ENCODE measurements at regions not wholly inside any gene's neighbourhood (a gene's known extent, or its start where the extent isn't known, plus 50 kb on each side); places are given as distances from the start of the nearest gene placed in this dataset.
A peak's percentile ranks its signal among the peaks of the same experiment; 100 is the strongest.
"Not testable (repeated sequence)": the region's sequence is repeated elsewhere in the genome, so short reads cannot be mapped to it uniquely, and the experiment has no call there.

DNA sequence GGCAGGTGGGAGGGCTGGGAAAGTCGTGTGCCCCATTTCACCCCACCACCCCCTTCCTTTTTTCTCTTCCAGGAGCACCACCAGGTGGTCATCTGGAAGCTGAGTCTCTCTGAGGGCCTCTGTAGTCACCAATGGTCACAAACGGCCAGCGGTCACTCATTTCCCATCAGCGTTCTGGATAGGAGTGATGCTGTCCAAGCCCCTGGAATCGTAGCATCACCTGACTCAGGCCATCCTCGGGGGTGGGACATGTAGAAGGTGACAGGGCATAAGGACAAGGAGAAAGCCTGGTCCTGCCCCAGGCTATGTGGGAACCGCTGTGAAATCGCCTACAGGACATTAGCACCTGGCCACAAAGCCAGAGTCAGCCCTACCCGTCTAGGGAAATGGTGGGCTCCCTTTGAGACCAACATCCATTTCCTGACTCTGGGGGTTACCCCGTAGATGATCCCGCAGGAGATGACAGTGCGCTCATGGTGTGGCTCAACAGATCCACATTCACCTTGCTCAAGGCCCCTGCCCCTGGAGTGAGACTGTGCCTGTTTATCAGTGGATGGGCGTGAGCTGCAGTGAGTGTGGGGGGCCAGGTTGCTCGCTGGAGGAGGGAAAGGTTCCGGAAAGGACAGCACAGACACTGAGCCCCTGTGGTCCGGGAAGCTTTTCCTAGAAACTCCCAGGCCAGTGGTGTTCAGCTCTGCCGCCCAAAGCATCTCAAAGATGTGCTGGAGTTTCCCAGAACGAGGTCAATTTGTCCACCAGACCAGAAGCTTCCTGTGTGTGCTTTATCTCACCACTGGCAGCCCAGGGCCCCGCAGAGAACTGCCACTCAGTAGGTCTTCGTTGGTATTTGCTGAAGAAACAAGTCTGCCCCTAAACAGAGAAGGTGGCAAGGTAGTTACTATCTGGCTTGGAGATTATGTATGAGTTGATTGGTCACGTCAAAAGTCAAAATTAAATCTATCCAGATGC is 61.1 kb upstream of the UNC5A start:
- Mint-ChIP-seq H3K36me3 (ENCODE audit: low read depth) (no peaks in the 10 kb centered on the region), H3K9me3 (no peaks in the 10 kb centered on the region), H3K4me1 (ENCODE audit: low read depth) (peaks cover 21% of the 10 kb centered on the region), H3K27ac (no peak overlapping the region), H3K4me3 (no peak overlapping the region), H3K27me3 (peaks cover 77% of the 10 kb centered on the region)
- ChIA-PET CTCF (no interaction called here), POLR2A (no interaction called here)
- Histone ChIP-seq H3K27me3 (ENCODE audit: control insufficient read depth in 1 of 2, insufficient read depth in 2 of 2, low read length in 2 of 2) (peaks cover 56 to 60% of the 10 kb centered on the region in 2 experiments), H3K4me3 (ENCODE audit: low read length) (no peak overlapping the region), H3K36me3 (ENCODE audit: insufficient read depth, low read length) (no peaks in the 10 kb centered on the region), H3K4me1 (ENCODE audit: insufficient read depth, low read length) (peaks cover 19% of the 10 kb centered on the region), H3K9me3 (ENCODE audit: control insufficient read depth in 1 of 2, insufficient read depth in 1 of 2, low read length in 2 of 2) (peaks cover 0 to 11% of the 10 kb centered on the region in 2 experiments), H3K27ac (ENCODE audit: low read depth in 1 of 2, low read length in 2 of 2) (no peak overlapping the region)
- DNase-seq = peak in 1 of 14 experiments; percentile 2
- intact Hi-C loops (cut with DNase I, micrococcal nuclease) = no loop called here
- TF ChIP-seq CTCF (IDR thresholded peaks at IDR 0.05) = no peak
- no peak for ATAC-seq (ENCODE audit: poor library complexity)

DNA sequence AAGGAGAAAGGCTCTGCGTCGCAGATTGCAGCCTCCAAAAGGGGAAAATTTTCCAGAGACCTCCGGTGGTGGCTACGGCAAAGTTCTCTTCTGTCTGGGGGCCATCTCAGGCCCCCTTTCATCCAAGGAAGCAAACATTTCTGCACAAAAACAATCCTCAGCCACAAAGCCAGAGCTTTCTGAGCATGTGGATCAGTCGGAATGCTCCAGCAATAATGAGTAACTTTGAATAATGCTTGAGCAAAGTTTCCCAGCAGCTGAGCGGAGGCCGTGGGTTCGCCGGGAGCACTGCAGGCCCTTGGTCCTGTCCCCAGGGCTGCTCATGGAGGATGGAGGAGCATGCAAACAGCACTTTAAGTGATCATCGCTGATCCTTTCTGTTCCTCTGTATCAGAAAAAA is 60.2 kb upstream of the UNC5A start:
- CTCF ChIA-PET = no interaction called here
- Histone ChIP-seq H3K4me3 (ENCODE audit: low read length) (no peak overlapping the region), H3K27me3 (ENCODE audit: control insufficient read depth in 1 of 2, insufficient read depth in 2 of 2, low read length in 2 of 2) (peaks cover 48 to 51% of the 10 kb centered on the region in 2 experiments), H3K27ac (ENCODE audit: low read depth in 1 of 2, low read length in 2 of 2) (no peak overlapping the region), H3K36me3 (ENCODE audit: insufficient read depth, low read length) (no peaks in the 10 kb centered on the region), H3K4me1 (ENCODE audit: insufficient read depth, low read length) (peaks cover 14% of the 10 kb centered on the region), H3K9me3 (ENCODE audit: control insufficient read depth in 1 of 2, insufficient read depth in 1 of 2, low read length in 2 of 2) (peaks cover 0 to 11% of the 10 kb centered on the region in 2 experiments)
- no peak for TF ChIP-seq CTCF (IDR thresholded peaks at IDR 0.05)
- Mint-ChIP-seq H3K27me3 (peaks cover 72% of the 10 kb centered on the region), H3K27ac (no peak overlapping the region), H3K4me1 (ENCODE audit: low read depth) (peaks cover 12% of the 10 kb centered on the region), H3K9me3 (no peaks in the 10 kb centered on the region), H3K4me3 (no peak overlapping the region), H3K36me3 (ENCODE audit: low read depth) (no peaks in the 10 kb centered on the region)
- POLR2A ChIA-PET = no interaction called here
- no peak for DNase-seq
- intact Hi-C loops (cut with DNase I, micrococcal nuclease) = no loop called here
- no peak for ATAC-seq (ENCODE audit: poor library complexity)

- no peaks in the 10 kb centered on the region for H3K4me1 ChIP-seq (ENCODE audit: insufficient read depth, low read length)
- no peaks in the 10 kb centered on the region for H3K9me3 ChIP-seq (ENCODE audit: control insufficient read depth in 1 of 2, insufficient read depth in 1 of 2, low read length in 2 of 2)
- H3K27me3 ChIP-seq (ENCODE audit: control insufficient read depth in 1 of 2, insufficient read depth in 2 of 2, low read length in 2 of 2) = peaks cover 13 to 23% of the 10 kb centered on the region in 2 experiments
- no peak overlapping the region for H3K4me3 ChIP-seq (ENCODE audit: low read length)
- DNase-seq (no peak), ATAC-seq (ENCODE audit: poor library complexity) (no peak)
- H3K9me3 Mint-ChIP-seq = no peaks in the 10 kb centered on the region
- CTCF ChIA-PET = no interaction called here
- peaks cover 65% of the 10 kb centered on the region for H3K27me3 Mint-ChIP-seq
- no peaks in the 10 kb centered on the region for H3K36me3 ChIP-seq (ENCODE audit: insufficient read depth, low read length)
- no peaks in the 10 kb centered on the region for H3K4me1 Mint-ChIP-seq (ENCODE audit: low read depth)
- no peak for TF ChIP-seq CTCF (IDR thresholded peaks at IDR 0.05)
- intact Hi-C loops (cut with DNase I, micrococcal nuclease) = no loop called here
- no peaks in the 10 kb centered on the region for H3K36me3 Mint-ChIP-seq (ENCODE audit: low read depth)
- H3K4me3 Mint-ChIP-seq = no peak overlapping the region
- no peak overlapping the region for H3K27ac Mint-ChIP-seq
- H3K27ac ChIP-seq (ENCODE audit: low read depth in 1 of 2, low read length in 2 of 2) = no peak overlapping the region
- POLR2A ChIA-PET = no interaction called here
Observed at GRCh38 chr5:176754376-176754973, 55.9 kb upstream of the UNC5A start.

DNA sequence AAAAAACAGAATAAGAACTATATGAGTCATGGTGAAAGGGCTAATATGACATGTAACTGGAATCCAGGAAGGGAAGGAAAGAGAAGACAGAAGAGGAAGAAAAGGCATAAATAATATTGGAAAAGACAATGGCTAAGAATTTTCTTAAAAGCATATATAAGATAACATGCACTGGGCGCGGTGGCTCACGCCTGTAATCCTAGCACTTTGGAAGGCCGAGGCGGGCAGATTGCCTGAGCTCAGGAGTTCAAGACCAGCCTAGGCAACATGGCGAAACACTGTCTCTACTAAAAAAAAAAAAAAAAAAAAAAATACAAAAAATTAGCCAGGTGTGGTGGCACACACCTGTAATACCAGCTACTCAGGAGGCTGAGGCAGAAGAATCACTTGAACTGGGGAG is 54.8 kb upstream of the UNC5A start:
- H3K9me3 Mint-ChIP-seq; H3K4me3 ChIP-seq (ENCODE audit: low read length); DNase-seq; H3K36me3 ChIP-seq (ENCODE audit: insufficient read depth, low read length); intact Hi-C loops (cut with DNase I, micrococcal nuclease); POLR2A ChIA-PET; H3K27ac Mint-ChIP-seq; H3K27ac ChIP-seq (ENCODE audit: low read depth in 1 of 2, low read length in 2 of 2); ATAC-seq (ENCODE audit: poor library complexity); H3K4me1 ChIP-seq (ENCODE audit: insufficient read depth, low read length); H3K4me3 Mint-ChIP-seq; H3K9me3 ChIP-seq (ENCODE audit: control insufficient read depth in 1 of 2, insufficient read depth in 1 of 2, low read length in 2 of 2); H3K36me3 Mint-ChIP-seq (ENCODE audit: low read depth); CTCF ChIA-PET; H3K4me1 Mint-ChIP-seq (ENCODE audit: low read depth): not testable (repeated sequence)
- H3K27me3 Mint-ChIP-seq = peaks cover 59% of the 10 kb centered on the region
- peaks cover 12% of the 10 kb centered on the region in 2 experiments for H3K27me3 ChIP-seq (ENCODE audit: control insufficient read depth in 1 of 2, insufficient read depth in 2 of 2, low read length in 2 of 2)

GRCh38 chr5:176757569-176757968 is 52.8 kb upstream of the UNC5A start:
- H3K4me3 Mint-ChIP-seq; CTCF ChIA-PET; H3K4me3 ChIP-seq (ENCODE audit: low read length); H3K4me1 ChIP-seq (ENCODE audit: insufficient read depth, low read length); H3K36me3 Mint-ChIP-seq (ENCODE audit: low read depth); H3K9me3 ChIP-seq (ENCODE audit: control insufficient read depth in 1 of 2, insufficient read depth in 1 of 2, low read length in 2 of 2); intact Hi-C loops (cut with DNase I, micrococcal nuclease); H3K4me1 Mint-ChIP-seq (ENCODE audit: low read depth); ATAC-seq (ENCODE audit: poor library complexity); H3K36me3 ChIP-seq (ENCODE audit: insufficient read depth, low read length); POLR2A ChIA-PET; H3K27me3 ChIP-seq (ENCODE audit: control insufficient read depth in 1 of 2, insufficient read depth in 2 of 2, low read length in 2 of 2); H3K27ac Mint-ChIP-seq; DNase-seq; H3K27ac ChIP-seq (ENCODE audit: low read depth in 1 of 2, low read length in 2 of 2); H3K9me3 Mint-ChIP-seq: not testable (repeated sequence)
- H3K27me3 Mint-ChIP-seq = peaks cover 52% of the 10 kb centered on the region
